GM23338 (cell line): ENCODE measurements at regions not wholly inside any gene's neighbourhood (a gene's known extent, or its start where the extent isn't known, plus 50 kb on each side); places are given as distances from the start of the nearest gene placed in this dataset.

ENCODE experiments used
- ATAC-seq: fragments of 200-7000 bp; cut with Tn5 transposase; 3 replicates; pipeline ENCODE4 v1.9.1; 2020
- DNase-seq: peaks from one replicate; pipeline ENCODE4 v3.0.0-alpha.2; 2015; ENCODE audit warnings: low spot score
- H2AFZ ChIP-seq: fragments of 200-600 bp; sonication (generic); 2 replicates; pipeline ENCODE4 v1.8.0; 2016; ENCODE audit warnings: antibody characterized with exemption, mild to moderate bottlenecking, moderate library complexity
- H3F3A ChIP-seq: fragments of 200-600 bp; sonication (generic); replicated peaks from 2 replicates; pipeline ENCODE4 v1.8.0; 2017; ENCODE audit warnings: antibody characterized with exemption, mixed run types, low read depth
- H3K27ac ChIP-seq: fragments of 200-600 bp; sonication (generic); 2 replicates; pipeline ENCODE4 v1.6.1; 2016; ENCODE audit warnings: low read depth
- H3K27me3 ChIP-seq: fragments of 200-600 bp; sonication (generic); 2 replicates; pipeline ENCODE4 v1.8.0; 2016; ENCODE audit warnings: mild to moderate bottlenecking, mixed run types, moderate library complexity; ENCODE audit not compliant: insufficient read depth
- H3K36me3 ChIP-seq: fragments of 200-600 bp; sonication (generic); 2 replicates; pipeline ENCODE4 v1.8.0; 2016; ENCODE audit warnings: mild to moderate bottlenecking; ENCODE audit not compliant: insufficient read depth
- H3K4me1 ChIP-seq: fragments of 200-600 bp; sonication (generic); 2 replicates; pipeline ENCODE4 v1.8.0; 2016; ENCODE audit warnings: mild to moderate bottlenecking, moderate library complexity; ENCODE audit not compliant: insufficient read depth
- H3K4me2 ChIP-seq: fragments of 200-600 bp; sonication (generic); 2 replicates; pipeline ENCODE4 v1.7.1; 2017; ENCODE audit warnings: mixed run types
- H3K4me3 ChIP-seq: fragments of 200-600 bp; sonication (generic); 2 replicates; pipeline ENCODE4 v1.6.1; 2016; ENCODE audit warnings: mixed run types
- H3K79me2 ChIP-seq: fragments of 200-600 bp; sonication (generic); replicated peaks from 2 replicates; pipeline ENCODE4 v1.8.0; 2017; ENCODE audit warnings: mild to moderate bottlenecking; ENCODE audit not compliant: insufficient read depth
- H3K9me2 ChIP-seq: fragments of 200-600 bp; sonication (generic); 2 replicates; pipeline ENCODE4 v1.8.0; 2017; ENCODE audit not compliant: insufficient read depth
- H4K20me1 ChIP-seq: fragments of 200-600 bp; sonication (generic); replicated peaks from 2 replicates; pipeline ENCODE4 v1.8.0; 2017; ENCODE audit warnings: mild to moderate bottlenecking; ENCODE audit not compliant: insufficient read depth
- H3K27ac Mint-ChIP-seq: 2 replicates; pipeline ENCODE4 v1.8.0; 2020; ENCODE audit warnings: inconsistent platforms, mild to moderate bottlenecking, moderate library complexity, mixed read lengths
- H3K27me3 Mint-ChIP-seq: 3 replicates; pipeline ENCODE4 v1.8.0; 2022; ENCODE audit warnings: low read depth, mild to moderate bottlenecking, moderate library complexity, mixed read lengths, inconsistent platforms; ENCODE audit not compliant: insufficient read depth, poor library complexity
- H3K36me3 Mint-ChIP-seq: 3 replicates; pipeline ENCODE4 v1.8.0; 2021; ENCODE audit warnings: low read depth, mild to moderate bottlenecking, inconsistent platforms, moderate library complexity, mixed read lengths
- H3K4me1 Mint-ChIP-seq: 3 replicates; pipeline ENCODE4 v1.8.0; 2020; ENCODE audit warnings: mild to moderate bottlenecking, inconsistent platforms, mixed read lengths
- H3K4me3 Mint-ChIP-seq: 3 replicates; pipeline ENCODE4 v1.8.0; 2021; ENCODE audit warnings: moderate library complexity, mild to moderate bottlenecking, inconsistent platforms, mixed read lengths
- H3K9me3 Mint-ChIP-seq: 3 replicates; pipeline ENCODE4 v1.8.0; 2020; ENCODE audit warnings: moderate library complexity, mild to moderate bottlenecking, inconsistent platforms, mixed read lengths
- CREB1 ChIP-seq: fragments of 250-450 bp; sonication (Bioruptor Pico); IDR thresholded peaks from 2 replicates; pipeline ENCODE4 v1.5.0; 2020; ENCODE audit warnings: low read depth, mild to moderate bottlenecking, moderate library complexity
- NANOG ChIP-seq: IDR thresholded peaks from 2 replicates; pipeline ENCODE4 v1.6.1; 2016; ENCODE audit warnings: antibody characterized with exemption, borderline replicate concordance
- POLR2AphosphoS5 ChIP-seq: IDR thresholded peaks from 2 replicates; pipeline ENCODE4 v1.6.1; 2016; ENCODE audit warnings: antibody characterized with exemption, low read depth
- REST ChIP-seq: IDR thresholded peaks from one replicate; pipeline ENCODE4 v1.6.1; 2018; ENCODE audit warnings: antibody characterized with exemption; ENCODE audit not compliant: unreplicated experiment
- STAT1 ChIP-seq: IDR thresholded peaks from one replicate; pipeline ENCODE4 v1.6.1; 2016; ENCODE audit warnings: antibody characterized with exemption; ENCODE audit not compliant: unreplicated experiment
- ZNF114 ChIP-seq: fragments of 250-450 bp; sonication (Bioruptor Pico); IDR thresholded peaks from 2 replicates; pipeline ENCODE4 v1.5.0; 2020; ENCODE audit warnings: mild to moderate bottlenecking, moderate library complexity
- ZNF331 ChIP-seq: fragments of 250-450 bp; sonication (Bioruptor Pico); IDR thresholded peaks from 2 replicates; pipeline ENCODE4 v1.5.0; 2020; ENCODE audit warnings: low read depth, mild to moderate bottlenecking, moderate library complexity
- TF ChIP-seq, protein P1 (sequence below), 2 experiments: fragments of 200-600 bp in 1 of 2; sonication (generic) in 1 of 2; conservative IDR thresholded peaks; 2 replicates each; pipeline versions ENCODE4 v1.5.1 to v1.6.1; 2016 to 2017; ENCODE audit warnings: antibody characterized with exemption in 2 of 2, low read depth in 2 of 2, mild to moderate bottlenecking in 2 of 2, moderate library complexity in 1 of 2

GRCh38 chr20:10132387-10132786 lies 86.2 kb upstream of the SNAP25 start (continued):
- TF ChIP-seq, protein P1, sequence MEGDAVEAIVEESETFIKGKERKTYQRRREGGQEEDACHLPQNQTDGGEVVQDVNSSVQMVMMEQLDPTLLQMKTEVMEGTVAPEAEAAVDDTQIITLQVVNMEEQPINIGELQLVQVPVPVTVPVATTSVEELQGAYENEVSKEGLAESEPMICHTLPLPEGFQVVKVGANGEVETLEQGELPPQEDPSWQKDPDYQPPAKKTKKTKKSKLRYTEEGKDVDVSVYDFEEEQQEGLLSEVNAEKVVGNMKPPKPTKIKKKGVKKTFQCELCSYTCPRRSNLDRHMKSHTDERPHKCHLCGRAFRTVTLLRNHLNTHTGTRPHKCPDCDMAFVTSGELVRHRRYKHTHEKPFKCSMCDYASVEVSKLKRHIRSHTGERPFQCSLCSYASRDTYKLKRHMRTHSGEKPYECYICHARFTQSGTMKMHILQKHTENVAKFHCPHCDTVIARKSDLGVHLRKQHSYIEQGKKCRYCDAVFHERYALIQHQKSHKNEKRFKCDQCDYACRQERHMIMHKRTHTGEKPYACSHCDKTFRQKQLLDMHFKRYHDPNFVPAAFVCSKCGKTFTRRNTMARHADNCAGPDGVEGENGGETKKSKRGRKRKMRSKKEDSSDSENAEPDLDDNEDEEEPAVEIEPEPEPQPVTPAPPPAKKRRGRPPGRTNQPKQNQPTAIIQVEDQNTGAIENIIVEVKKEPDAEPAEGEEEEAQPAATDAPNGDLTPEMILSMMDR (conservative IDR thresholded peaks at IDR 0.05; ENCODE audit: low read depth in 2 of 2) = no peak
- TF ChIP-seq CREB1 (CRISPR knock-in tag) (no peak), NANOG (no peak)

GRCh38 chr20:10133532-10133931 lies 85.1 kb upstream of the SNAP25 start:
- H3K36me3 Mint-ChIP-seq = no peaks in the 10 kb centered on the region
- Histone ChIP-seq H3K36me3 (no peaks in the 10 kb centered on the region), H3K9me2 (peaks cover 5% of the 10 kb centered on the region; the same call in 1 of the 2 replicates), H3K27me3 (no peaks in the 10 kb centered on the region), H3K79me2 (no peaks in the 10 kb centered on the region), H3K4me2 (no peak overlapping the region), H4K20me1 (no peaks in the 10 kb centered on the region), H3K27ac (no peak overlapping the region), H3F3A (no peaks in the 10 kb centered on the region), H3K4me1 (peaks cover 20% of the 10 kb centered on the region), H2AFZ (no peak overlapping the region), H3K4me3 (no peak overlapping the region)
- peaks cover 27% of the 10 kb centered on the region for H3K4me1 Mint-ChIP-seq
- TF ChIP-seq POLR2AphosphoS5 (no peak), REST (peak; percentile 64)
- no peak overlapping the region for H3K27ac Mint-ChIP-seq
- no peak for DNase-seq
- H3K4me3 Mint-ChIP-seq = no peak overlapping the region
- peaks cover 3% of the 10 kb centered on the region for H3K27me3 Mint-ChIP-seq
- no peak for ATAC-seq
- no peaks in the 10 kb centered on the region for H3K9me3 Mint-ChIP-seq

DNA sequence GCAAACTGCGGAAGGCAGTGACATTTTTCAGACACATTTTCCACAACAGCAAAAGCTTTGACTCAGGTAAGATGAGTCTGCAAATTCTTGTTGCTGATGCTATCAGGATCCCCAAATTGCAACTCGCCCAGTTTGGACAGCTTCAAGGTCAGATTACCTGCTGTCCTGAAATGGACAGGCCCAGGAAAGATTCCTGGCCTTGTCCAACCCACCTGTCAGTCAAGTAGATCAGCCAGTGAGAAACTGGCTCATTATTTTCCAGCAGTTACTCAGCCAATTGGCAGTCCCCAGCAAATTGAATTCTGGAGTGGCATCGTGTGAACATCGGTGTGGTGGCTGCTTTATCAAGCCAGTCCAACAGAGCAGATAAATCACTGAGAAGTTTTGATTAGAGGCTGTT lies 84.5 kb upstream of the SNAP25 start:
- Histone ChIP-seq H3K4me1 (peaks cover 20% of the 10 kb centered on the region), H3K4me2 (no peak overlapping the region), H2AFZ (no peak overlapping the region), H3K4me3 (no peak overlapping the region), H3K36me3 (no peaks in the 10 kb centered on the region), H3K79me2 (no peaks in the 10 kb centered on the region), H4K20me1 (no peaks in the 10 kb centered on the region), H3K27ac (no peak overlapping the region), H3K9me2 (peaks cover 5% of the 10 kb centered on the region; the same call in 1 of the 2 replicates), H3F3A (no peaks in the 10 kb centered on the region), H3K27me3 (no peaks in the 10 kb centered on the region)
- Mint-ChIP-seq H3K4me1 (peaks cover 27% of the 10 kb centered on the region), H3K4me3 (no peak overlapping the region), H3K36me3 (no peaks in the 10 kb centered on the region), H3K9me3 (no peaks in the 10 kb centered on the region), H3K27ac (no peak overlapping the region), H3K27me3 (peaks cover 3% of the 10 kb centered on the region)
- ATAC-seq (no peak), DNase-seq (no peak)
- no peak for TF ChIP-seq ZNF331
- TF ChIP-seq STAT1 = no peak
- TF ChIP-seq ZNF114 (CRISPR knock-in tag) = no peak
- TF ChIP-seq REST = no peak
